ENCODE measurements at regions not wholly inside any gene's neighbourhood (a gene's known extent, or its start where the extent isn't known, plus 50 kb on each side); places are given as distances from the start of the nearest gene placed in this dataset.

- dilution Hi-C loops (cut with MboI; ENCODE audit: extremely low pct_ligation_motif_present, low sequenced_read_pairs): no loop called here
- no peak for TF ChIP-seq EZH2 (IDR thresholded peaks at IDR 0.05; ENCODE audit: low read length)
- no peak for TF ChIP-seq CTCF (optimal IDR thresholded peaks at IDR 0.05 in 1 of 3, IDR thresholded peaks at IDR 0.05 in 1 of 3, conservative IDR thresholded peaks at IDR 0.05 in 1 of 3; ENCODE audit: extremely low read depth in 1 of 3, insufficient read depth in 2 of 3, low read length in 3 of 3)
- no peak overlapping the region for H3K4me3 ChIP-seq (ENCODE audit: control insufficient read depth in 2 of 3, extremely low read depth in 1 of 3, insufficient read depth in 2 of 3, low read depth in 1 of 3, low read length in 3 of 3)
- H3K4me1 ChIP-seq (ENCODE audit: control insufficient read depth, extremely low read depth, insufficient read depth, low read length): no peaks in the 10 kb centered on the region
- DNase-seq (ENCODE audit: low read depth, low spot score): no peak
- no peaks in the 10 kb centered on the region for H3K9me3 ChIP-seq (ENCODE audit: control insufficient read depth, low read depth, low read length)
- H4K20me1 ChIP-seq (ENCODE audit: control insufficient read depth, extremely low read depth, insufficient read depth, low read length): no peaks in the 10 kb centered on the region
- H3K9ac ChIP-seq (ENCODE audit: control insufficient read depth, extremely low read depth, insufficient read depth, low read length): no peak overlapping the region
- no peak overlapping the region for H3K27ac ChIP-seq (ENCODE audit: control insufficient read depth, insufficient read depth, low read length)
- no peaks in the 10 kb centered on the region for H3K9me1 ChIP-seq (ENCODE audit: control insufficient read depth, extremely low read depth, insufficient read depth, low read length)
- H3K27me3 ChIP-seq (ENCODE audit: control insufficient read depth, extremely low read depth, insufficient read depth, low read length): no peaks in the 10 kb centered on the region
- FAIRE-seq: no peak
- H3K79me2 ChIP-seq (ENCODE audit: control insufficient read depth, insufficient read depth, low read length): no peaks in the 10 kb centered on the region
- no peak overlapping the region for H2AFZ ChIP-seq (ENCODE audit: control insufficient read depth, low read length)
- no peaks in the 10 kb centered on the region for H3K36me3 ChIP-seq (ENCODE audit: control insufficient read depth in 2 of 2, extremely low read depth in 1 of 2, insufficient read depth in 2 of 2, low read length in 2 of 2)
- no peak overlapping the region for H3K4me2 ChIP-seq (ENCODE audit: control insufficient read depth, extremely low read depth, insufficient read depth, low read depth, low read length)
Observed at GRCh38 chr5:161094411-161094810, 242.4 kb upstream of the ATP10B start.

- Histone ChIP-seq H3K4me2 (ENCODE audit: control insufficient read depth, extremely low read depth, insufficient read depth, low read depth, low read length) (no peak overlapping the region), H3K4me1 (ENCODE audit: control insufficient read depth, extremely low read depth, insufficient read depth, low read length) (no peaks in the 10 kb centered on the region)
Observed at GRCh38 chr5:161093100-161093499, 241.1 kb upstream of the ATP10B start.

More at GRCh38 chr5:161093100-161093499, 241.1 kb upstream of the ATP10B start:
- Histone ChIP-seq H3K9me1 (ENCODE audit: control insufficient read depth, extremely low read depth, insufficient read depth, low read length) (no peaks in the 10 kb centered on the region), H3K9ac (ENCODE audit: control insufficient read depth, extremely low read depth, insufficient read depth, low read length) (no peak overlapping the region), H3K27me3 (ENCODE audit: control insufficient read depth, extremely low read depth, insufficient read depth, low read length) (no peaks in the 10 kb centered on the region), H3K4me3 (ENCODE audit: control insufficient read depth in 2 of 3, extremely low read depth in 1 of 3, insufficient read depth in 2 of 3, low read depth in 1 of 3, low read length in 3 of 3) (no peak overlapping the region), H2AFZ (ENCODE audit: control insufficient read depth, low read length) (no peak overlapping the region), H3K9me3 (ENCODE audit: control insufficient read depth, low read depth, low read length) (no peaks in the 10 kb centered on the region), H3K79me2 (ENCODE audit: control insufficient read depth, insufficient read depth, low read length) (no peaks in the 10 kb centered on the region), H3K27ac (ENCODE audit: control insufficient read depth, insufficient read depth, low read length) (no peak overlapping the region), H3K36me3 (ENCODE audit: control insufficient read depth in 2 of 2, extremely low read depth in 1 of 2, insufficient read depth in 2 of 2, low read length in 2 of 2) (no peaks in the 10 kb centered on the region), H4K20me1 (ENCODE audit: control insufficient read depth, extremely low read depth, insufficient read depth, low read length) (no peaks in the 10 kb centered on the region)
- dilution Hi-C loops (cut with MboI; ENCODE audit: extremely low pct_ligation_motif_present, low sequenced_read_pairs): no loop called here
- DNase-seq (ENCODE audit: low read depth, low spot score) (no peak), FAIRE-seq (no peak)
- TF ChIP-seq CTCF (optimal IDR thresholded peaks at IDR 0.05 in 1 of 3, IDR thresholded peaks at IDR 0.05 in 1 of 3, conservative IDR thresholded peaks at IDR 0.05 in 1 of 3; ENCODE audit: extremely low read depth in 1 of 3, insufficient read depth in 2 of 3, low read length in 3 of 3): no peak
- no peak for TF ChIP-seq EZH2 (IDR thresholded peaks at IDR 0.05; ENCODE audit: low read length)

Measured in keratinocyte (primary cell).